K562 (cell line): ENCODE measurements at regions not wholly inside any gene's neighbourhood (a gene's known extent, or its start where the extent isn't known, plus 50 kb on each side); places are given as distances from the start of the nearest gene placed in this dataset.

Experiments used
- DIDO1 ChIP-seq: fragments of 450-650 bp; IDR thresholded peaks from 2 replicates; pipeline ENCODE4 v1.6.1; 2016; ENCODE audit warnings: low read depth, missing biosample characterization, missing genetic modification characterization
- MTA2 ChIP-seq: fragments of 450-650 bp; IDR thresholded peaks from 2 replicates; pipeline ENCODE4 v1.6.1; 2016; ENCODE audit warnings: low read depth
- ZNF79 ChIP-seq: fragments of 250-450 bp; sonication (Bioruptor Pico); IDR thresholded peaks from 2 replicates; pipeline ENCODE4 v1.4.0; 2020; ENCODE audit warnings: low read depth, mild to moderate bottlenecking, moderate library complexity
- TF ChIP-seq, protein P1 (sequence below): fragments of 250-450 bp; sonication (Bioruptor Pico); IDR thresholded peaks from 2 replicates; pipeline ENCODE4 v1.4.0; 2020; ENCODE audit warnings: mild to moderate bottlenecking, moderate library complexity
- TF ChIP-seq, protein P2 (sequence below), 2 experiments: fragments of 150-350 bp in 1 of 2; IDR thresholded peaks; 2 replicates each; pipeline ENCODE4 v1.6.1; 2012 to 2016; ENCODE audit warnings: low read depth in 2 of 2, low read length in 2 of 2, mild to moderate bottlenecking in 1 of 2, moderate library complexity in 1 of 2
- TF ChIP-seq, protein P3 (sequence below): fragments of 450-650 bp; formaldehyde crosslinking; IDR thresholded peaks from 2 replicates; pipeline ENCODE4 v1.4.0; 2020; ENCODE audit warnings: mild to moderate bottlenecking
- TF ChIP-seq, protein P4 (sequence below), 3 experiments: IDR thresholded peaks in 2 of 3; conservative IDR thresholded peaks in 1 of 3; 2 replicates each; pipeline ENCODE4 v1.5.1; 2011 to 2012; ENCODE audit warnings: low read length in 3 of 3, mild to moderate bottlenecking in 3 of 3, control low read depth in 2 of 3, improper control_type of control experiment in 1 of 3, inconsistent platforms in 1 of 3, low read depth in 1 of 3, mixed read lengths in 1 of 3, moderate library complexity in 1 of 3; ENCODE audit not compliant: insufficient read depth in 2 of 3
- TF ChIP-seq, protein P5 (sequence below): fragments of 450-650 bp; conservative IDR thresholded peaks from 2 replicates; pipeline ENCODE4 v1.6.1; 2016; ENCODE audit warnings: missing genetic modification characterization, low read depth, mild to moderate bottlenecking, control low read depth, missing compliant biosample characterization
- TF ChIP-seq, protein P6 (sequence below): fragments of 450-650 bp; IDR thresholded peaks from 2 replicates; pipeline ENCODE4 v1.6.1; 2016; ENCODE audit warnings: missing biosample characterization, missing genetic modification characterization

DNA sequence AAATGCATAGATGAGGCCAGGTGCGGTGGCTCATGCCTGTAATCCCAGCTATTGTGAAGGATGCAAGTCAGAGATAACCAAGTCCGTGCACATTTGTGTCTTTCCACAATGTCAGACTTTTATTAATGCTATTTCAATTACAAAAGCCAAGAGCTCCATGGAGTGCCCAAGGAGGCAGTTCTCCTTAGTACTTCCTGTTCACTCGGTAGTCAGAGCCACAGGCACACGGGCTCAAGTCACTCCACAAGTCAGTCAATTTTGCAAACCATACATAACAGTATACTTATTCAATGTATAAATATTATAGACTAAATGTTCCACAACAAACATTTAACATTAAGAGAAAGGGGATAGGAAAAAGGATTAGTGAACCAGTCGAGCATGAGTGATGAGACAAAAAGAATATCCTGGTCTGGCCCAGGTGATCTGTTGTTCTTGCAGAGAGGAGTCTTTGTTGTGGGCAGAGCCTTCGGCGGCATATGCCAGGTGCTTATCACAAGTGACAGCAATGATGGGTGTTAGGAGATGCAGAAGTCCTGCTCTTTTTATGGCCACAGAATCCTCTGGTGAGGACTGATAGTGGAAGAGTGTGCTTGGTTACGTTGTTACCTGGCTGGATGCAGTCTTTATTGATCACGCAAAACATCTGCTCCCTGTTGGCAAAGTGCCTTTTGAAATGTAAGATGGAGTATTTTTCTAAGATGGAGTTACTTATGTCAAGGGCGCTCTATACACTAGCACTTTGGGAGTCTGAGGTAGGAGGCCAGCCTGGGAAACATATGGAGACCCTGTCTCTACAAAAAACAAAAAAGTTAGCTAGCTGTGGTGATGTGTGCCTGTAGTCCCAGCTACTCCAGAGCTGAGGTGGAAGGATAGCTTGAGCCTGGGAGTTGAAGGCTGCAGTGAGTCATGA is 167.0 kb upstream of the FBXL17 start (continued):
- TF ChIP-seq, protein P1, sequence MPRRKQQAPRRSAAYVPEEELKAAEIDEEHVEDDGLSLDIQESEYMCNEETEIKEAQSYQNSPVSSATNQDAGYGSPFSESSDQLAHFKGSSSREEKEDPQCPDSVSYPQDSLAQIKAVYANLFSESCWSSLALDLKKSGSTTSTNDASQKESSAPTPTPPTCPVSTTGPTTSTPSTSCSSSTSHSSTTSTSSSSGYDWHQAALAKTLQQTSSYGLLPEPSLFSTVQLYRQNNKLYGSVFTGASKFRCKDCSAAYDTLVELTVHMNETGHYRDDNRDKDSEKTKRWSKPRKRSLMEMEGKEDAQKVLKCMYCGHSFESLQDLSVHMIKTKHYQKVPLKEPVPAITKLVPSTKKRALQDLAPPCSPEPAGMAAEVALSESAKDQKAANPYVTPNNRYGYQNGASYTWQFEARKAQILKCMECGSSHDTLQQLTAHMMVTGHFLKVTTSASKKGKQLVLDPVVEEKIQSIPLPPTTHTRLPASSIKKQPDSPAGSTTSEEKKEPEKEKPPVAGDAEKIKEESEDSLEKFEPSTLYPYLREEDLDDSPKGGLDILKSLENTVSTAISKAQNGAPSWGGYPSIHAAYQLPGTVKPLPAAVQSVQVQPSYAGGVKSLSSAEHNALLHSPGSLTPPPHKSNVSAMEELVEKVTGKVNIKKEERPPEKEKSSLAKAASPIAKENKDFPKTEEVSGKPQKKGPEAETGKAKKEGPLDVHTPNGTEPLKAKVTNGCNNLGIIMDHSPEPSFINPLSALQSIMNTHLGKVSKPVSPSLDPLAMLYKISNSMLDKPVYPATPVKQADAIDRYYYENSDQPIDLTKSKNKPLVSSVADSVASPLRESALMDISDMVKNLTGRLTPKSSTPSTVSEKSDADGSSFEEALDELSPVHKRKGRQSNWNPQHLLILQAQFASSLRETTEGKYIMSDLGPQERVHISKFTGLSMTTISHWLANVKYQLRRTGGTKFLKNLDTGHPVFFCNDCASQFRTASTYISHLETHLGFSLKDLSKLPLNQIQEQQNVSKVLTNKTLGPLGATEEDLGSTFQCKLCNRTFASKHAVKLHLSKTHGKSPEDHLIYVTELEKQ, result peak; percentile 83
- TF ChIP-seq, protein P2, sequence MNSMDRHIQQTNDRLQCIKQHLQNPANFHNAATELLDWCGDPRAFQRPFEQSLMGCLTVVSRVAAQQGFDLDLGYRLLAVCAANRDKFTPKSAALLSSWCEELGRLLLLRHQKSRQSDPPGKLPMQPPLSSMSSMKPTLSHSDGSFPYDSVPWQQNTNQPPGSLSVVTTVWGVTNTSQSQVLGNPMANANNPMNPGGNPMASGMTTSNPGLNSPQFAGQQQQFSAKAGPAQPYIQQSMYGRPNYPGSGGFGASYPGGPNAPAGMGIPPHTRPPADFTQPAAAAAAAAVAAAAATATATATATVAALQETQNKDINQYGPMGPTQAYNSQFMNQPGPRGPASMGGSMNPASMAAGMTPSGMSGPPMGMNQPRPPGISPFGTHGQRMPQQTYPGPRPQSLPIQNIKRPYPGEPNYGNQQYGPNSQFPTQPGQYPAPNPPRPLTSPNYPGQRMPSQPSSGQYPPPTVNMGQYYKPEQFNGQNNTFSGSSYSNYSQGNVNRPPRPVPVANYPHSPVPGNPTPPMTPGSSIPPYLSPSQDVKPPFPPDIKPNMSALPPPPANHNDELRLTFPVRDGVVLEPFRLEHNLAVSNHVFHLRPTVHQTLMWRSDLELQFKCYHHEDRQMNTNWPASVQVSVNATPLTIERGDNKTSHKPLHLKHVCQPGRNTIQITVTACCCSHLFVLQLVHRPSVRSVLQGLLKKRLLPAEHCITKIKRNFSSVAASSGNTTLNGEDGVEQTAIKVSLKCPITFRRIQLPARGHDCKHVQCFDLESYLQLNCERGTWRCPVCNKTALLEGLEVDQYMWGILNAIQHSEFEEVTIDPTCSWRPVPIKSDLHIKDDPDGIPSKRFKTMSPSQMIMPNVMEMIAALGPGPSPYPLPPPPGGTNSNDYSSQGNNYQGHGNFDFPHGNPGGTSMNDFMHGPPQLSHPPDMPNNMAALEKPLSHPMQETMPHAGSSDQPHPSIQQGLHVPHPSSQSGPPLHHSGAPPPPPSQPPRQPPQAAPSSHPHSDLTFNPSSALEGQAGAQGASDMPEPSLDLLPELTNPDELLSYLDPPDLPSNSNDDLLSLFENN (IDR thresholded peaks at IDR 0.05; ENCODE audit: low read depth in 2 of 2, low read length in 2 of 2), result peak in 1 of 2 experiments; percentile 77; a peak in 2 of 4 replicates
- TF ChIP-seq, protein P3, sequence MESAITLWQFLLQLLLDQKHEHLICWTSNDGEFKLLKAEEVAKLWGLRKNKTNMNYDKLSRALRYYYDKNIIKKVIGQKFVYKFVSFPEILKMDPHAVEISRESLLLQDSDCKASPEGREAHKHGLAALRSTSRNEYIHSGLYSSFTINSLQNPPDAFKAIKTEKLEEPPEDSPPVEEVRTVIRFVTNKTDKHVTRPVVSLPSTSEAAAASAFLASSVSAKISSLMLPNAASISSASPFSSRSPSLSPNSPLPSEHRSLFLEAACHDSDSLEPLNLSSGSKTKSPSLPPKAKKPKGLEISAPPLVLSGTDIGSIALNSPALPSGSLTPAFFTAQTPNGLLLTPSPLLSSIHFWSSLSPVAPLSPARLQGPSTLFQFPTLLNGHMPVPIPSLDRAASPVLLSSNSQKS, result 0 out of 2 replicates have a peak, but pooled peaks have one; percentile 20
- TF ChIP-seq, protein P4, sequence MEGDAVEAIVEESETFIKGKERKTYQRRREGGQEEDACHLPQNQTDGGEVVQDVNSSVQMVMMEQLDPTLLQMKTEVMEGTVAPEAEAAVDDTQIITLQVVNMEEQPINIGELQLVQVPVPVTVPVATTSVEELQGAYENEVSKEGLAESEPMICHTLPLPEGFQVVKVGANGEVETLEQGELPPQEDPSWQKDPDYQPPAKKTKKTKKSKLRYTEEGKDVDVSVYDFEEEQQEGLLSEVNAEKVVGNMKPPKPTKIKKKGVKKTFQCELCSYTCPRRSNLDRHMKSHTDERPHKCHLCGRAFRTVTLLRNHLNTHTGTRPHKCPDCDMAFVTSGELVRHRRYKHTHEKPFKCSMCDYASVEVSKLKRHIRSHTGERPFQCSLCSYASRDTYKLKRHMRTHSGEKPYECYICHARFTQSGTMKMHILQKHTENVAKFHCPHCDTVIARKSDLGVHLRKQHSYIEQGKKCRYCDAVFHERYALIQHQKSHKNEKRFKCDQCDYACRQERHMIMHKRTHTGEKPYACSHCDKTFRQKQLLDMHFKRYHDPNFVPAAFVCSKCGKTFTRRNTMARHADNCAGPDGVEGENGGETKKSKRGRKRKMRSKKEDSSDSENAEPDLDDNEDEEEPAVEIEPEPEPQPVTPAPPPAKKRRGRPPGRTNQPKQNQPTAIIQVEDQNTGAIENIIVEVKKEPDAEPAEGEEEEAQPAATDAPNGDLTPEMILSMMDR (IDR thresholded peaks at IDR 0.05 in 2 of 3, conservative IDR thresholded peaks at IDR 0.05 in 1 of 3; ENCODE audit: insufficient read depth in 2 of 3, low read depth in 1 of 3, low read length in 3 of 3), result no peak
- TF ChIP-seq MTA2, result peak; percentile 83
- TF ChIP-seq, protein P5, sequence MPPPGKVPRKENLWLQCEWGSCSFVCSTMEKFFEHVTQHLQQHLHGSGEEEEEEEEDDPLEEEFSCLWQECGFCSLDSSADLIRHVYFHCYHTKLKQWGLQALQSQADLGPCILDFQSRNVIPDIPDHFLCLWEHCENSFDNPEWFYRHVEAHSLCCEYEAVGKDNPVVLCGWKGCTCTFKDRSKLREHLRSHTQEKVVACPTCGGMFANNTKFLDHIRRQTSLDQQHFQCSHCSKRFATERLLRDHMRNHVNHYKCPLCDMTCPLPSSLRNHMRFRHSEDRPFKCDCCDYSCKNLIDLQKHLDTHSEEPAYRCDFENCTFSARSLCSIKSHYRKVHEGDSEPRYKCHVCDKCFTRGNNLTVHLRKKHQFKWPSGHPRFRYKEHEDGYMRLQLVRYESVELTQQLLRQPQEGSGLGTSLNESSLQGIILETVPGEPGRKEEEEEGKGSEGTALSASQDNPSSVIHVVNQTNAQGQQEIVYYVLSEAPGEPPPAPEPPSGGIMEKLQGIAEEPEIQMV (tag), result peak; percentile 88
- TF ChIP-seq, protein P6, sequence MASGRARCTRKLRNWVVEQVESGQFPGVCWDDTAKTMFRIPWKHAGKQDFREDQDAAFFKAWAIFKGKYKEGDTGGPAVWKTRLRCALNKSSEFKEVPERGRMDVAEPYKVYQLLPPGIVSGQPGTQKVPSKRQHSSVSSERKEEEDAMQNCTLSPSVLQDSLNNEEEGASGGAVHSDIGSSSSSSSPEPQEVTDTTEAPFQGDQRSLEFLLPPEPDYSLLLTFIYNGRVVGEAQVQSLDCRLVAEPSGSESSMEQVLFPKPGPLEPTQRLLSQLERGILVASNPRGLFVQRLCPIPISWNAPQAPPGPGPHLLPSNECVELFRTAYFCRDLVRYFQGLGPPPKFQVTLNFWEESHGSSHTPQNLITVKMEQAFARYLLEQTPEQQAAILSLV, result peak; percentile 97
- TF ChIP-seq DIDO1 (tag), result peak; percentile 75
- TF ChIP-seq ZNF79 (CRISPR knock-in tag), result peak; percentile 51; the same call in 1 of the 2 replicates
